NCI-H187 (cell line): ENCODE measurements at regions not wholly inside any gene's neighbourhood (a gene's known extent, or its start where the extent isn't known, plus 50 kb on each side); places are given as distances from the start of the nearest gene placed in this dataset.

Source experiments
- DNase-seq, 2 experiments: peaks; one replicate each; lab custom pipeline; 2025; lab: John Stamatoyannopoulos, UW

GRCh38 chr4:52288212-52288855 lies 237.2 kb downstream of the SPATA18 start:
- DNase-seq = no peak

GRCh38 chr4:52290466-52290865 lies 239.4 kb downstream of the SPATA18 start:
- DNase-seq = no peak

GRCh38 chr4:52292245-52292644 lies 241.1 kb downstream of the SPATA18 start:
- no peak for DNase-seq

- DNase-seq = no peak
These were observed 245.2 kb downstream of the SPATA18 start for GRCh38 chr4:52296341-52296740.

GRCh38 chr4:52298444-52298843 lies 247.3 kb downstream of the SPATA18 start:
- no peak for DNase-seq

GRCh38 chr4:52299120-52299519 lies 248.0 kb downstream of the SPATA18 start:
- DNase-seq = no peak

- no peak for DNase-seq
These were observed 260.5 kb downstream of the SPATA18 start for GRCh38 chr4:52311464-52312125.

GRCh38 chr4:52312722-52313121 lies 261.6 kb downstream of the SPATA18 start:
- DNase-seq = no peak

- no peak for DNase-seq
These were observed 266.3 kb downstream of the SPATA18 start for GRCh38 chr4:52317361-52317879.

GRCh38 chr4:52317981-52318380 lies 266.9 kb downstream of the SPATA18 start:
- no peak for DNase-seq

GRCh38 chr4:52329894-52330293 lies 278.8 kb downstream of the SPATA18 start:
- no peak for DNase-seq

GRCh38 chr4:52343595-52343994 lies 292.5 kb downstream of the SPATA18 start:
- DNase-seq = no peak

GRCh38 chr4:52350926-52351325 lies 299.8 kb downstream of the SPATA18 start:
- DNase-seq = no peak

GRCh38 chr4:52358366-52358765 lies 300.7 kb downstream of the USP46 start:
- DNase-seq = no peak

- DNase-seq = peak; percentile 34 to 38
These were observed 300.2 kb downstream of the USP46 start for GRCh38 chr4:52358883-52359321.

GRCh38 chr4:52366191-52366590 lies 292.9 kb downstream of the USP46 start:
- DNase-seq = no peak

GRCh38 chr4:52366621-52367020 lies 292.5 kb downstream of the USP46 start:
- no peak for DNase-seq

GRCh38 chr4:52367282-52367830 lies 291.7 kb downstream of the USP46 start:
- no peak for DNase-seq

GRCh38 chr4:52368895-52369294 lies 290.2 kb downstream of the USP46 start:
- DNase-seq = peak; percentile 7 to 22

- no peak for DNase-seq
These were observed 289.5 kb downstream of the USP46 start for GRCh38 chr4:52369649-52370048.

GRCh38 chr4:52370576-52370975 lies 288.5 kb downstream of the USP46 start:
- no peak for DNase-seq

- no peak for DNase-seq
These were observed 287.3 kb downstream of the USP46 start for GRCh38 chr4:52371841-52372240.

- DNase-seq = no peak
These were observed 286.8 kb downstream of the USP46 start for GRCh38 chr4:52372269-52372668.
